Gastroesophageal sphincter (tissue), 3 donors: ENCODE measurements at regions not wholly inside any gene's neighbourhood (a gene's known extent, or its start where the extent isn't known, plus 50 kb on each side); places are given as distances from the start of the nearest gene placed in this dataset.

Source experiments
- POLR2A ChIP-seq, 2 donors: fragments of 450-650 bp; IDR thresholded peaks; one replicate each; pipeline ENCODE4 v1.6.1; 2017; ENCODE audit warnings: antibody characterized with exemption in 2 of 2, mild to moderate bottlenecking in 2 of 2, moderate library complexity in 1 of 2
- POLR2AphosphoS5 ChIP-seq: sonication (generic); formaldehyde crosslinking; IDR thresholded peaks from one replicate; pipeline ENCODE4 v1.6.1; 2017; ENCODE audit warnings: antibody characterized with exemption
- TF ChIP-seq, protein P1 (sequence below), 4 experiments: fragments of 200-600 bp in 2 of 4; fragments of 450-650 bp in 2 of 4; sonication (generic) in 1 of 4; IDR thresholded peaks; one replicate each; pipeline ENCODE4 v1.5.1; 2017 to 2019; ENCODE audit warnings: antibody characterized with exemption in 4 of 4, mild to moderate bottlenecking in 2 of 4, moderate library complexity in 2 of 4

DNA sequence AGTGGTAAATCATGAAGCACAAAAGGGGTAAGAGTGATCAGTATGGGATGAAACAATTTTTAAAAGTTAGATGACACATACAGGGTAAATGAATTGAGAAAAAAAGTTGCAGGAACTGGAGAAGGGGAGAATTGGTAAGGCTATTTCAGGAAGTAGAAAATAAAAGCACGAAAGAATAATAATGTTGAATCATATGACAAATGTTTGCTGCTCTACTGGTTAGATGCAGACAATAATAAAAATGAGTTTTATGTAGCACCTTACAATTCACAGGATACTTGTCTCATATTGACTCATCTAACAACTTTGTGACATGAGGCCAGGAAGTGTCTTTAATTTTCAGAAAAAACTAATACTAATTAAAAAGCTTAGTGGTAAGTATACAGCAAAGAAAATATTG lies 566.5 kb upstream of the MARCKS start:
- TF ChIP-seq POLR2AphosphoS5 (no peak), POLR2A (IDR thresholded peaks at IDR 0.05) (no peak)
- TF ChIP-seq, protein P1, sequence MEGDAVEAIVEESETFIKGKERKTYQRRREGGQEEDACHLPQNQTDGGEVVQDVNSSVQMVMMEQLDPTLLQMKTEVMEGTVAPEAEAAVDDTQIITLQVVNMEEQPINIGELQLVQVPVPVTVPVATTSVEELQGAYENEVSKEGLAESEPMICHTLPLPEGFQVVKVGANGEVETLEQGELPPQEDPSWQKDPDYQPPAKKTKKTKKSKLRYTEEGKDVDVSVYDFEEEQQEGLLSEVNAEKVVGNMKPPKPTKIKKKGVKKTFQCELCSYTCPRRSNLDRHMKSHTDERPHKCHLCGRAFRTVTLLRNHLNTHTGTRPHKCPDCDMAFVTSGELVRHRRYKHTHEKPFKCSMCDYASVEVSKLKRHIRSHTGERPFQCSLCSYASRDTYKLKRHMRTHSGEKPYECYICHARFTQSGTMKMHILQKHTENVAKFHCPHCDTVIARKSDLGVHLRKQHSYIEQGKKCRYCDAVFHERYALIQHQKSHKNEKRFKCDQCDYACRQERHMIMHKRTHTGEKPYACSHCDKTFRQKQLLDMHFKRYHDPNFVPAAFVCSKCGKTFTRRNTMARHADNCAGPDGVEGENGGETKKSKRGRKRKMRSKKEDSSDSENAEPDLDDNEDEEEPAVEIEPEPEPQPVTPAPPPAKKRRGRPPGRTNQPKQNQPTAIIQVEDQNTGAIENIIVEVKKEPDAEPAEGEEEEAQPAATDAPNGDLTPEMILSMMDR (IDR thresholded peaks at IDR 0.05) = no peak
